ENCODE measurements at regions not wholly inside any gene's neighbourhood (a gene's known extent, or its start where the extent isn't known, plus 50 kb on each side); places are given as distances from the start of the nearest gene placed in this dataset.

DNA sequence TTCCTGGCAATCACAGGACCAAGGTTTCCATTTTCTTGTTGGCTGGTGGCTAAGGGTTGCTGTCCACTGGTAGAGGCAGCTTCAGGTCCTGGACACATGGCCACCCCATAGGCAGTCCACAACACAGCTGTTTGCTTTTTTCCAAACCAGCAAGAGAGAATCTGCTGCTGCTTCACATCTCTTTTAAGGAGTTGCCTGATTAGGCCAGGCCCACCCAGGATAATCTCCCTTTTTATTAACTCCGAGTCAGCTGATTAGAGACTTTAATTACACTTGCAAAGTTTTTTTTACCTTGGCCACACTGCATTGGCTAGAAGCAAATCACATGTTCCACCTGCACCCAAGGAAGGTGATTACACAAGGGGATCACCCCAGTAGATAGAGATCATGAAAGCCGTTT, 106.6 kb upstream of the IRX6 start:
- CTCF ChIA-PET = no interaction called here
- H3K27ac ChIP-seq (ENCODE audit: low read length) = no peak overlapping the region
- BruUV-seq (replicated peaks) = no TSS peak
- H3K27me3 ChIP-seq (ENCODE audit: control insufficient read depth, insufficient read depth, low read length) = no peaks in the 10 kb centered on the region
- no peaks in the 10 kb centered on the region for H3K9me3 ChIP-seq (ENCODE audit: control insufficient read depth, insufficient read depth, low read depth, low read length)
- TF ChIP-seq POLR2AphosphoS5 (IDR thresholded peaks at IDR 0.05; ENCODE audit: low read depth, low read length) = no peak
- TF ChIP-seq, protein P1, sequence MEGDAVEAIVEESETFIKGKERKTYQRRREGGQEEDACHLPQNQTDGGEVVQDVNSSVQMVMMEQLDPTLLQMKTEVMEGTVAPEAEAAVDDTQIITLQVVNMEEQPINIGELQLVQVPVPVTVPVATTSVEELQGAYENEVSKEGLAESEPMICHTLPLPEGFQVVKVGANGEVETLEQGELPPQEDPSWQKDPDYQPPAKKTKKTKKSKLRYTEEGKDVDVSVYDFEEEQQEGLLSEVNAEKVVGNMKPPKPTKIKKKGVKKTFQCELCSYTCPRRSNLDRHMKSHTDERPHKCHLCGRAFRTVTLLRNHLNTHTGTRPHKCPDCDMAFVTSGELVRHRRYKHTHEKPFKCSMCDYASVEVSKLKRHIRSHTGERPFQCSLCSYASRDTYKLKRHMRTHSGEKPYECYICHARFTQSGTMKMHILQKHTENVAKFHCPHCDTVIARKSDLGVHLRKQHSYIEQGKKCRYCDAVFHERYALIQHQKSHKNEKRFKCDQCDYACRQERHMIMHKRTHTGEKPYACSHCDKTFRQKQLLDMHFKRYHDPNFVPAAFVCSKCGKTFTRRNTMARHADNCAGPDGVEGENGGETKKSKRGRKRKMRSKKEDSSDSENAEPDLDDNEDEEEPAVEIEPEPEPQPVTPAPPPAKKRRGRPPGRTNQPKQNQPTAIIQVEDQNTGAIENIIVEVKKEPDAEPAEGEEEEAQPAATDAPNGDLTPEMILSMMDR (IDR thresholded peaks at IDR 0.05) = no peak
- TF ChIP-seq SIN3A (IDR thresholded peaks at IDR 0.05; ENCODE audit: borderline replicate concordance, insufficient read depth, low read depth, low read length) = no peak
- TF ChIP-seq TCF7L2 (IDR thresholded peaks at IDR 0.05; ENCODE audit: low read depth, low read length) = no peak
- TF ChIP-seq, protein P2, sequence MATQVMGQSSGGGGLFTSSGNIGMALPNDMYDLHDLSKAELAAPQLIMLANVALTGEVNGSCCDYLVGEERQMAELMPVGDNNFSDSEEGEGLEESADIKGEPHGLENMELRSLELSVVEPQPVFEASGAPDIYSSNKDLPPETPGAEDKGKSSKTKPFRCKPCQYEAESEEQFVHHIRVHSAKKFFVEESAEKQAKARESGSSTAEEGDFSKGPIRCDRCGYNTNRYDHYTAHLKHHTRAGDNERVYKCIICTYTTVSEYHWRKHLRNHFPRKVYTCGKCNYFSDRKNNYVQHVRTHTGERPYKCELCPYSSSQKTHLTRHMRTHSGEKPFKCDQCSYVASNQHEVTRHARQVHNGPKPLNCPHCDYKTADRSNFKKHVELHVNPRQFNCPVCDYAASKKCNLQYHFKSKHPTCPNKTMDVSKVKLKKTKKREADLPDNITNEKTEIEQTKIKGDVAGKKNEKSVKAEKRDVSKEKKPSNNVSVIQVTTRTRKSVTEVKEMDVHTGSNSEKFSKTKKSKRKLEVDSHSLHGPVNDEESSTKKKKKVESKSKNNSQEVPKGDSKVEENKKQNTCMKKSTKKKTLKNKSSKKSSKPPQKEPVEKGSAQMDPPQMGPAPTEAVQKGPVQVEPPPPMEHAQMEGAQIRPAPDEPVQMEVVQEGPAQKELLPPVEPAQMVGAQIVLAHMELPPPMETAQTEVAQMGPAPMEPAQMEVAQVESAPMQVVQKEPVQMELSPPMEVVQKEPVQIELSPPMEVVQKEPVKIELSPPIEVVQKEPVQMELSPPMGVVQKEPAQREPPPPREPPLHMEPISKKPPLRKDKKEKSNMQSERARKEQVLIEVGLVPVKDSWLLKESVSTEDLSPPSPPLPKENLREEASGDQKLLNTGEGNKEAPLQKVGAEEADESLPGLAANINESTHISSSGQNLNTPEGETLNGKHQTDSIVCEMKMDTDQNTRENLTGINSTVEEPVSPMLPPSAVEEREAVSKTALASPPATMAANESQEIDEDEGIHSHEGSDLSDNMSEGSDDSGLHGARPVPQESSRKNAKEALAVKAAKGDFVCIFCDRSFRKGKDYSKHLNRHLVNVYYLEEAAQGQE (IDR thresholded peaks at IDR 0.05; ENCODE audit: insufficient read depth in 1 of 2, low read depth in 2 of 2, low read length in 1 of 2) = no peak
- ATAC-seq (no peak), DNase-seq (ENCODE audit: low read depth, low spot score) (no peak)
- no peaks in the 10 kb centered on the region for H3K36me3 ChIP-seq (ENCODE audit: control insufficient read depth, insufficient read depth, low read length)
- H3K4me1 ChIP-seq (ENCODE audit: control insufficient read depth, insufficient read depth, low read length) = no peaks in the 10 kb centered on the region
- in situ Hi-C loops (cut with HindIII; ENCODE audit: low pct_unique_long_range_greater_than_20kb, low sequenced_read_pairs) = no loop called here
- intact Hi-C loops (cut with micrococcal nuclease; ENCODE audit: unreplicated experiment) = no loop called here
- POLR2A ChIA-PET = no interaction called here
- no peak overlapping the region for H3K4me3 ChIP-seq (ENCODE audit: low read depth in 2 of 2, low read length in 2 of 2)

DNA sequence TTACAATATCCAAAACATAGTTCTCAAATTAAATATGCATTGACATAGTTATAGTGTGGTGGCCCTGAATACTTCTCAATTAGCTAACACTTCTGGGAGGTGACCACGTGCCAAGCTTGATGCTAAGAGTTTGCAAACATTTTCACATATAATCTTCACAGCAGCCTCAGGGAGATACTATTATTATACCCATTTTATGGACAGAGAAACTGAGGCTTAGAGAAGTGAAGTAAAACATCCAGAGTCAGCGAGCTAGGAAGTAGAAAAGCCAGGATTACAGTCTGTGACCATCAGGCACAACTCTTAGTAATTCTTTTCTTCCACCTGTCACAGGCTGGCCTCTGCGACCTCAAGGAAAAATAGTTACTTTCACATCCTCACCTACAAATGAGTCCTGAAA, 102.2 kb upstream of the IRX6 start:
- intact Hi-C loops (cut with micrococcal nuclease; ENCODE audit: unreplicated experiment) (no loop called here), in situ Hi-C loops (cut with HindIII; ENCODE audit: low pct_unique_long_range_greater_than_20kb, low sequenced_read_pairs) (no loop called here)
- ChIA-PET CTCF (no interaction called here), POLR2A (no interaction called here)
- Histone ChIP-seq H3K4me1 (ENCODE audit: control insufficient read depth, insufficient read depth, low read length) (no peaks in the 10 kb centered on the region), H3K27me3 (ENCODE audit: control insufficient read depth, insufficient read depth, low read length) (no peaks in the 10 kb centered on the region), H3K27ac (ENCODE audit: low read length) (no peak overlapping the region), H3K4me3 (ENCODE audit: low read depth in 2 of 2, low read length in 2 of 2) (no peak overlapping the region), H3K9me3 (ENCODE audit: control insufficient read depth, insufficient read depth, low read depth, low read length) (no peaks in the 10 kb centered on the region), H3K36me3 (ENCODE audit: control insufficient read depth, insufficient read depth, low read length) (no peaks in the 10 kb centered on the region)
- no peak for TF ChIP-seq TCF7L2 (IDR thresholded peaks at IDR 0.05; ENCODE audit: low read depth, low read length)
- no peak for DNase-seq (ENCODE audit: low read depth, low spot score)
- no peak for ATAC-seq
- no TSS peak for BruUV-seq (replicated peaks)

DNA sequence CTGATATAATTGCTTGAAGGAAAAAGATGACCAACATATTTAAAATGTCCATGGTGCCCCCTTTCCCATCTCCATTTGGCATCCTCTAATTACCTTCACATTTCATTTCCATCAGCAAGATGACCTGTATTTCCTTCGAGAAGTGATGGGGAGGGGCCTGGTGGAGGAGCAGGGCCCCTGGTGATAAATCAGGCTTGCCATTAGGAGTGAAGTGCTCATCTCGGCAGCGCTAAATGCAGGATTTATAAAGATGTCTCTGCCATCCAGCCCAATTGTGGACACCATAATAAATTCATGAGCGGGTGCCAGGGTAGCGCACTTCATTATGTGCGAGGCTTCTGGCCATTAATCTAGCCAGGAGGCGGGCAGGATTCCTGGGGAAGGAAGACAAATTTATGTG, 101.5 kb upstream of the IRX6 start:
- BruUV-seq (replicated peaks) = no TSS peak
- DNase-seq (ENCODE audit: low read depth, low spot score) (no peak), ATAC-seq (no peak)
- intact Hi-C loops (cut with micrococcal nuclease; ENCODE audit: unreplicated experiment) (no loop called here), in situ Hi-C loops (cut with HindIII; ENCODE audit: low pct_unique_long_range_greater_than_20kb, low sequenced_read_pairs) (no loop called here)
- Histone ChIP-seq H3K9me3 (ENCODE audit: control insufficient read depth, insufficient read depth, low read depth, low read length) (no peaks in the 10 kb centered on the region), H3K4me3 (ENCODE audit: low read depth in 2 of 2, low read length in 2 of 2) (no peak overlapping the region), H3K36me3 (ENCODE audit: control insufficient read depth, insufficient read depth, low read length) (no peaks in the 10 kb centered on the region), H3K27ac (ENCODE audit: low read length) (no peak overlapping the region), H3K4me1 (ENCODE audit: control insufficient read depth, insufficient read depth, low read length) (no peaks in the 10 kb centered on the region), H3K27me3 (ENCODE audit: control insufficient read depth, insufficient read depth, low read length) (no peaks in the 10 kb centered on the region)
- POLR2A ChIA-PET = no interaction called here
- CTCF ChIA-PET = no interaction called here
- TF ChIP-seq, protein P1 (IDR thresholded peaks at IDR 0.05) = no peak
- TF ChIP-seq POLR2AphosphoS5 (IDR thresholded peaks at IDR 0.05; ENCODE audit: low read depth, low read length) (no peak), TCF7L2 (IDR thresholded peaks at IDR 0.05; ENCODE audit: low read depth, low read length) (no peak), SIN3A (IDR thresholded peaks at IDR 0.05; ENCODE audit: borderline replicate concordance, insufficient read depth, low read depth, low read length) (no peak)
- TF ChIP-seq, protein P2 (IDR thresholded peaks at IDR 0.05; ENCODE audit: insufficient read depth in 1 of 2, low read depth in 2 of 2, low read length in 1 of 2) = no peak

All from Panc1 (cell line).